ENCODE measurements at regions not wholly inside any gene's neighbourhood (a gene's known extent, or its start where the extent isn't known, plus 50 kb on each side); places are given as distances from the start of the nearest gene placed in this dataset.

- Histone ChIP-seq H3K27me3 (ENCODE audit: control insufficient read depth, insufficient read depth, low read length) (no peaks in the 10 kb centered on the region), H3K9me3 (ENCODE audit: control insufficient read depth, insufficient read depth, low read length) (no peaks in the 10 kb centered on the region), H3K27ac (ENCODE audit: low read length) (no peak overlapping the region), H3K4me1 (ENCODE audit: control insufficient read depth, insufficient read depth, low read length) (no peaks in the 10 kb centered on the region), H3K4me3 (ENCODE audit: low read length) (no peak overlapping the region), H3K36me3 (ENCODE audit: control insufficient read depth, insufficient read depth, low read length) (no peaks in the 10 kb centered on the region)
- intact Hi-C loops (cut with micrococcal nuclease) = no loop called here
- H3K9me3 Mint-ChIP-seq = peaks cover 13 to 23% of the 10 kb centered on the region in 2 donors
- H3K4me1 Mint-ChIP-seq = no peaks in the 10 kb centered on the region
- DNase-seq = no peak
- no peaks in the 10 kb centered on the region for H3K36me3 Mint-ChIP-seq
- no peak for ATAC-seq
- 74% methylated on average over 2 of the region's 3 CpGs for WGBS (ENCODE audit: insufficient coverage)
- no peak for TF ChIP-seq CTCF (IDR thresholded peaks at IDR 0.05)
- no peaks in the 10 kb centered on the region for H3K27me3 Mint-ChIP-seq (ENCODE audit: low read depth in 2 of 2)
- no peak overlapping the region for H3K4me3 Mint-ChIP-seq
- no peak overlapping the region for H3K27ac Mint-ChIP-seq
Measured at GRCh38 chr4:120517966-120518365, 404.6 kb downstream of the PRDM5 start.

- Mint-ChIP-seq H3K27ac (no peak overlapping the region), H3K4me3 (no peak overlapping the region), H3K9me3 (peaks cover 17 to 21% of the 10 kb centered on the region in 2 donors), H3K36me3 (no peaks in the 10 kb centered on the region), H3K4me1 (no peaks in the 10 kb centered on the region), H3K27me3 (ENCODE audit: low read depth in 2 of 2) (no peaks in the 10 kb centered on the region)
- Histone ChIP-seq H3K4me3 (ENCODE audit: low read length) (no peak overlapping the region), H3K36me3 (ENCODE audit: control insufficient read depth, insufficient read depth, low read length) (no peaks in the 10 kb centered on the region), H3K9me3 (ENCODE audit: control insufficient read depth, insufficient read depth, low read length) (peaks cover 3% of the 10 kb centered on the region), H3K27ac (ENCODE audit: low read length) (no peak overlapping the region), H3K4me1 (ENCODE audit: control insufficient read depth, insufficient read depth, low read length) (no peaks in the 10 kb centered on the region), H3K27me3 (ENCODE audit: control insufficient read depth, insufficient read depth, low read length) (no peaks in the 10 kb centered on the region)
- DNase-seq (no peak), ATAC-seq (no peak)
- 73% methylated on average over 1 of the region's 1 CpG for WGBS (ENCODE audit: insufficient coverage)
- no peak for TF ChIP-seq CTCF (IDR thresholded peaks at IDR 0.05)
- intact Hi-C loops (cut with micrococcal nuclease) = no loop called here
Measured at GRCh38 chr4:120509719-120510118, 412.8 kb downstream of the PRDM5 start.

GRCh38 chr4:120509222-120509621 lies 413.3 kb downstream of the PRDM5 start:
- H3K27ac Mint-ChIP-seq = no peak overlapping the region
- H3K27me3 Mint-ChIP-seq (ENCODE audit: low read depth in 2 of 2) = no peaks in the 10 kb centered on the region
- TF ChIP-seq CTCF (IDR thresholded peaks at IDR 0.05) = no peak
- H3K36me3 Mint-ChIP-seq = no peaks in the 10 kb centered on the region
- 40% methylated on average over 1 of the region's 4 CpGs for WGBS (ENCODE audit: insufficient coverage)
- no peaks in the 10 kb centered on the region for H3K27me3 ChIP-seq (ENCODE audit: control insufficient read depth, insufficient read depth, low read length)
- H3K9me3 ChIP-seq (ENCODE audit: control insufficient read depth, insufficient read depth, low read length) = peaks cover 3% of the 10 kb centered on the region
- no peak overlapping the region for H3K4me3 ChIP-seq (ENCODE audit: low read length)
- DNase-seq (no peak), ATAC-seq (no peak)
- H3K4me1 ChIP-seq (ENCODE audit: control insufficient read depth, insufficient read depth, low read length) = no peaks in the 10 kb centered on the region
- H3K4me3 Mint-ChIP-seq = no peak overlapping the region
- H3K36me3 ChIP-seq (ENCODE audit: control insufficient read depth, insufficient read depth, low read length) = no peaks in the 10 kb centered on the region
- no peaks in the 10 kb centered on the region for H3K4me1 Mint-ChIP-seq
- intact Hi-C loops (cut with micrococcal nuclease) = no loop called here
- H3K9me3 Mint-ChIP-seq = peaks cover 17 to 21% of the 10 kb centered on the region in 2 donors
- H3K27ac ChIP-seq (ENCODE audit: low read length) = no peak overlapping the region

- ATAC-seq (no peak), DNase-seq (no peak)
- Histone ChIP-seq H3K27me3 (ENCODE audit: control insufficient read depth, insufficient read depth, low read length) (no peaks in the 10 kb centered on the region), H3K36me3 (ENCODE audit: control insufficient read depth, insufficient read depth, low read length) (no peaks in the 10 kb centered on the region), H3K9me3 (ENCODE audit: control insufficient read depth, insufficient read depth, low read length) (peaks cover 3% of the 10 kb centered on the region), H3K4me1 (ENCODE audit: control insufficient read depth, insufficient read depth, low read length) (no peaks in the 10 kb centered on the region), H3K27ac (ENCODE audit: low read length) (no peak overlapping the region), H3K4me3 (ENCODE audit: low read length) (no peak overlapping the region)
- H3K9me3 Mint-ChIP-seq = peaks cover 20% of the 10 kb centered on the region in 2 donors
- H3K4me3 Mint-ChIP-seq = no peak overlapping the region
- H3K27me3 Mint-ChIP-seq (ENCODE audit: low read depth in 2 of 2) = no peaks in the 10 kb centered on the region
- 100% methylated on average over 1 of the region's 1 CpG for WGBS (ENCODE audit: insufficient coverage)
- H3K4me1 Mint-ChIP-seq = no peaks in the 10 kb centered on the region
- no peaks in the 10 kb centered on the region for H3K36me3 Mint-ChIP-seq
- no peak for TF ChIP-seq CTCF (IDR thresholded peaks at IDR 0.05)
- intact Hi-C loops (cut with micrococcal nuclease) = no loop called here
- H3K27ac Mint-ChIP-seq = no peak overlapping the region
Measured at GRCh38 chr4:120508036-120508435, 414.5 kb downstream of the PRDM5 start.
